ENCODE measurements at regions not wholly inside any gene's neighbourhood (a gene's known extent, or its start where the extent isn't known, plus 50 kb on each side); places are given as distances from the start of the nearest gene placed in this dataset.

- TF ChIP-seq CTCF (conservative IDR thresholded peaks at IDR 0.05; ENCODE audit: low read depth, low read length) (no peak), EZH2 (IDR thresholded peaks at IDR 0.05; ENCODE audit: borderline replicate concordance, low read depth, low read length, poor library complexity, severe bottlenecking) (no peak)
Measured at GRCh38 chr2:80926168-80926567, 621.6 kb upstream of the LRRTM1 start.

Data from A673 (cell line).